Bone marrow (tissue), 2 donors: ENCODE measurements at regions not wholly inside any gene's neighbourhood (a gene's known extent, or its start where the extent isn't known, plus 50 kb on each side); places are given as distances from the start of the nearest gene placed in this dataset.

ENCODE experiments used
- DNase-seq, 2 donors: peaks; one replicate each; lab custom pipeline; 2025; lab: John Stamatoyannopoulos, UW

DNA sequence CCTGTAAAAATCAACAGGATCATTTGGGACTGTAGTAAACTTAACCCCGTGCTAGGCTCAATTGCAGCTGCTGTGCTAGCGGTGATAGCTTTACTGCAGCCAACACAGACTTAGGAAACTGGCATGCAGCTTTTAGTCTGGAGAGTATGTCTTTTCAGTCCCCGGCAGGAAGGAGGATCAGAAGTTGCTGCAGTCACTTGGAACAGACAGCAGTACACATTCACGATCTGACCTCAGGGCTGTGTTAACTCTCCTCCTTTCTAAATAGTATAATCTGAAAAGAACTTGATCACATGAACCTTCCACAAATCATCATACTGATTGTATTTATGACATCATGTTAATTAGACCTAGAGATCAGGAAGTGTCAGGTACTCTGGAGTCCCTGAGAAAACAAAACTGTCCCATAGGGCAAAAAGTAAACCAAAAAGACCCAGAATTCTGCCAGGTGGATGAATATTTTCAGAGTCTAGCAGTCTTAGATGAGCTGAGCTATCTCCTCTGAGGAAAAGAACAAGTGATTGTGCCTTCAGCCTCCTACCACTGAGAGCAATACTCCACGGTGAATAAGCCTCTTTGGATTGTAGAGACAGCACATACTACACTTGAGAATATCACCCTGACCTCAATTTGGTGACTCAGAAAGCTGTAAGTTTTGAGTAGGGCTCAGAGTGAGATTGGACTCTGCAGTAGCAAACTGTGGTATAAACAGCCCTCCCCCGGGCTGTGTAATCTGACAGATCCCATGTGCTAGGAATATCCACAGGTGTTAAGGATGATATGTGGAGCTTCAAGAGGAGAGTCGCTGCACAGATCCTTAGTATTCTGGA, 181.0 kb upstream of the GPR12 start:
- DNase-seq: no peak

DNA sequence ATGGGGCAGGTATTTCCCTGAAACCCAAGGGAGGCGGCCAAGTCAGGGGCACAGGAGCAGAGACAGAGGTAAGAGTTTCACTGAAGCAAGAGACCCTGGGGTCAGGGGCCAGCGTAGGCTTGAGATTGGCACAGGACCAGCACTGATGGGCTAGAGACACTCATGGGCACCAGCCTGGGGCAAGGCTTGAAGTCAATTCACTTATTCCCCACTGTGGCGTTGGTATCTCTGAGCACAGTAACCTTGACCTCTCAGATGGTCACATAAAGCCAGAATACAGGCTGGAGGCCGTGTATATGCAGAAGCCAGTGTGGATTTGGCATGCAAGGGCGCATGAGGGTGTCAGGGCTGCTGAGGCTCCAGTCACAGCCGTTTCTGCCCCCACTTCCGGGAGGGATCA, 173.5 kb upstream of the GPR12 start:
- DNase-seq: no peak

DNA sequence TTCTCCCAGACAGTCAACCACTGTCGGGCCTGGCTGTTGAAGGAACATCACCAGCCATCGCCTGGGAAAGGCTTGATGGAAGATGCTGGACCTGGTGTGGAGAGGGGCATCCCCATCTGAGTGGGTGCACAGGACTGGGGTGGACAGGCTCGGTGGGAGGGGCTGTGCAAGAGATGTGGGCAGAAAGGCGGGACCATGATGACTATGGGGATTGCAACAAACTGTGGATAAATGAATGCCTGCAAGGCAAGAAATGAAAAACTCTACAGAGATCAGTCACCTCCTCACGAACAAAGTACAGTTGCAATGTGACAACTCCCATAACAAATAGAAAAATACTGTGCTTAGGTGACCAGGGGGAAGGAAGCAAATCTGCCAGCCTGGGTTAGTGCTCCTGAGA, 171.9 kb upstream of the GPR12 start:
- no peak for DNase-seq

DNA sequence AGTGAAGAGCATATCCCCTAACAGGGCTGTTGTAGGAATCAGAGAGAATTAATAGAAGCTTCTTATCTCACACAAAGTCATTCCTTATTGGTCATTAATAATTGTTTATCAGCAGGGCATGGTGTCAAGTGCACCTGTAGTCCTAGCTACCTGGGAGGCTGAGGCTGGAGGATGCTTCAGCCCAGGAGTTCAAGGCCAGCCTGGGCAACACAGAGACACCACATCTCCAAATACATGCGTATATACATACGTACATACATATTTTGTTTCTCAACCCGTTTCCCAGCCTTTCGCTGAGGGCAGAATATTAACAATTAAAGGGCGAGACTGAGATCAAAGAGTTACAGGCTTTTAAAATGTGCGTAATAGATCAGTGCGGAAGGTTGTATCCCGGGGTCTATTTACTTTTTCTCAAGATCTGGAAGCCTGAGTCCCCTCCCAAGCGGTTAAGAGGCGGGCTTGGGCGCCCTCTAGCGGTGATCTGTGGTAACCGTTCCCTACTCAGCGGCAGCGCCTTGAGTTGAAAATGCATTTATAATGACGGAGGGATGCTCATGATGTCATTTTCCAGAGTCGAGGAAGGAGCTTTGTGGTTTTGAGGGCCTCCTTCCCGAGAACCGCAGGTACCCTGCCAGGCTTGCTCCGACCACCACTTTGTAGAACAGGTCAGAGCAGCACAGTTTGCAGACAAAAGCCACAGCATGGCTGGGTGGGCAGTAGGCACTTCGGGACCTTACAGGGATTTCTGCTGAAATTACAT, 169.6 kb upstream of the GPR12 start:
- peak; percentile 2 to 12 for DNase-seq

DNA sequence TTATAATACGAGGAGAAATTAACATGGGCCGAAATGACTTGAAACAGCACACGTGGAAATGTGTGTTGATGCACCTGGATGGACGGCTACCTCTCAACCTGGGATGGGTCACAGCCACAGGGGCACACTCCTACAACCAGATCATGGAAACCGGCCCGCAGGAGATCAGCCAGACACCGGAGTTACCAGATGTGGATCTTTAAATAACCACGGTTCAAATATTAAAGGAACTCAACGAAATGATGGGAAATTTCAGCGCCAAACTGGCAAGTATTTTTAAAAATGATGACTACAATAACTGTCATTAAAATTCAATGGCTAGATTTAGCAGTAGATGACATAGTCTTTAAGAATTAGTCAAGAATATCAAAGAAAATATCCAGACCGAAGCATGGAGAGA, 166.9 kb upstream of the GPR12 start:
- DNase-seq: no peak

DNA sequence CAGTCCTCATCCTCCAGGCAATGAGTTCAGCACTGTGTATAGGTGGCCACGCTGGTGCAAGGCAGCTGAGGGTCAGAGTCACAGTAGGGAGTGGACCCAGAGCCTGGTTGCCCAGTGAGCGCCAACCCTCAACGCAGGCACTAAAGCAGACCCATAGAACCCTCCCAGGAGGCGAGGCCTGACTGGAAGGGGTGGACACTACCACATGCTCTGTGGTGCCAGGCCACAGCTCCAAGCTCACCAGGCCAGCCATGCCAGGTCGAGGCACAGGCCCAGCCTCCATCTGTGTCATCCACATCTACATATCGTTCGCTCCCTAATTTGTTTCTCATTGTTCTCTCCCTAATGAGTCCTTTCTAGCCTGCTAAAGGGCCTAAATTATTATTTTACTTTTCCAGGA, 165.8 kb upstream of the GPR12 start:
- no peak for DNase-seq

DNA sequence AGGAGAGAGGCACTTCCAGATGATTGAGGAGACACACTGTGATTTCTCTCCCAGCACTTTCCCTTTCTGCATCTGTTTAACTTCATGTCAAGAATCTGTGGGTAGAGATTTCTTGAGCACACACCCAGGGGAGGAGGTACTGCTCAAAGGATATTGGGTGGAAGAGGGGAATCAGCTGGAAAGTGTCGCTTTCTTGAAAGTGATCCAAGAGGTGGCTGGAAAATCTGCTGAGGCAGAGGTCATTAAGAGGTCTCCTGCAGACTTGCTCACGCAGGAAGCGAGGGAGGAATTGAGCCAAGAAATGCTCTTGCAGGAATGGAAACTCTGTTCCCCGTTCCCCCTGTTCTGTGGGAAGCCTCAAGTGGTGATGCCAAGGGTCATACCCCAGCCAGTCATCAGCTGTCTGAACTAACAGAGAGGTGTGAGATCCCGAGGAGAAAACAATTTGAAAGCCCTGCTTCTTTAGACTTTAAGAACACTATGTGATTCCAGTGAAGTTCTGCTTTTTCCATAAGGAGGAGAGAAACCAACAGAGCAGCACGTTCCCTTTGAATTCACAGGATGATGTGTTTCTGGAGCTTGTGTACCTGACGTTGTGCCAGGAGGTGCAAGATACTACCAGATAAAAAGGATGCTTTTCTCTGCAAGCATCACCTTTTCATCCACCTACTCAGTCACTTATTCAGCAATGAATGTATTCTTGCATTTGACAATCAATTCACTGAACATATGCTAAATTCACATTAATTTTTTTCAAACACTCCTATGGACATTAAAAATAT, 163.4 kb upstream of the GPR12 start:
- DNase-seq: no peak

DNA sequence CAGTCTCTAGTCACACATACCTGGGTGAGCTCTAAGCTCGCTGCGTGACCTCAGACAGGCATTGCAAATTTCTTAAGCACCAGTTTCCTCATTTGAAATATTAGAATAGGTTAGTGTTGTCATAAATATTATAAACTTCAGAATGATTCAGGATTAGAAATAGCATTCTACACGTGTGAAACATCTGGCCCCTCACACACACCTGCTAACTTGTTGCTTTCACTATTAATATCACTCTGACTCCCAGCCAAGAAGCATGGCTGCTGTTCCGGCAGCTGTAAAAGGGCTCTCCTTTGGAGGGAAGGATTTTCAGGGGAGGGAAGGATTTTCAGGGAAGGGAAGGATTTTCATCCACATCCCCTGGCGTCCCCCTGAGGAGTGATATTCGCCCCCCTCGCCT, 161.3 kb upstream of the GPR12 start:
- no peak for DNase-seq

DNA sequence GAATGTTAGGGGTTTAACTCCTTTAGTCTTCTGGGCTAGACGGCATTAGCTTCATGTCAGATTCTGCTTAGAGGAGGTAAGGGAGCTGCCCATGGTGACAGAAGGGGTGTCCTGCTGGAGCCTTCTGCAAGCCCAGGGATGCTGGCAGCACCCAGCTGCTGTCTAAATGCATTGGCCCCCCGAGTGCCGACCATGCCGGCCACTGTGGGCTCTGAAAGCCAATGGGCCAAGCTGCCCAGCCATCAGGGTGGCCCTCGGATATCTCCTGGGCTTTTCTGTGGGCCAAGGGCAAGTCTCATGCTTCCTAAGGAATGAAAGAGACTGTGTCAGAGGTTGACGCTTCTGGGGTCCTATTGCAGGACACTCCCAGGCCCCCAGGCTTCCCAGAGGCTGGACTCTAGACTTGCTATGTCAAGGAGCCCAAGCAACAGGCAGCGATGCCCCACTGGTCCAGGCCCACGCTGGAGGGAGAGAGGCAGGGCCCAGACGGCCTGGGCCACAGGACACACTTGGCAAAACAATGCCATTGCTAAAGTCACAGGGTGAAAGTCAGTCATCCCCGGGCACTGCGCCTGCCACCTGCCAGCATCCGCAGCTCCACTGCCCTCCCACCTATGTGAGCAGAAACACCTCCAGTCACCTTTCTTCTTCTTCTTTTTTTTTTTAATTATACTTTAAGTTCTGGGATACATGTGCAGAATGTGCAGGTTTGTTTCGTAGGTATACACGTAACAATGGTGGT, 160.2 kb upstream of the GPR12 start:
- DNase-seq: no peak

DNA sequence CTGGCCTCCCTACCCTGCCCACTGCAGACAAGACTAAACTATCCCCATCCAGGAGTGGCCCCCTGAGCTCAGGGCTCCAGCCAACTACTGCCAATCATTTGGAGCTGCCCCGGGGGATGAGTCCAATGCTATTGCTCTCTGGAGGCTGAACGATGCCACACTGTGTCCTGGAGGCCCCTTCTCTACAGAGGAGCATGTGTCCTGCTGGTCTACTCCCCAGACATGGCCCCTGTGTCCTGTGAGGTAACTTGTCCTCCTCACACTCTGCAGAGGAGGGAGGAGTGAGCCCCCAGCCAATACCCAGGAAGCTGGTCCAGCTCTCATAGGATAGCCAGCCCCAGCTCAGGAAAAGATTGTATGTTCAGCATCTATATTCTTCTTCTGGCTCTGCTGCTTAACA, 159.1 kb upstream of the GPR12 start:
- no peak for DNase-seq

DNA sequence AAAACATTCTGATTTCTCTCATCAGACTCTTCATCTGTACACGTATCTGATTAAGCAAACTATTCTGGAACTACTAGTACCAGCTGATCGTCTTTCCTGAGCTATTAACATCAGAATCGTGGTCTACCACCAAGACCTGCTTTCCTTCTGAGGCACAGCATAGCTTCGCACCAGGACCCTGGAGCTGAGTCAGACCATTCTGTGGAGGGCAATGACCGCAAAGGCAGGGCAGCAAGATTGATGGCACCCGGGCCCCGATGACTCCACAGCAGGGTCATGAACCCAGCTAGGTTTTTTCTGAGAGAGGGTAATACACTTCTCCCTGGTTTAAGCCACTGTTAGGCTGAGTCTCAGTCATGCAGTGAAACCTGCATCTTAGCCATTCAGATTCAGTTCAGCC, 158.7 kb upstream of the GPR12 start:
- DNase-seq: no peak

DNA sequence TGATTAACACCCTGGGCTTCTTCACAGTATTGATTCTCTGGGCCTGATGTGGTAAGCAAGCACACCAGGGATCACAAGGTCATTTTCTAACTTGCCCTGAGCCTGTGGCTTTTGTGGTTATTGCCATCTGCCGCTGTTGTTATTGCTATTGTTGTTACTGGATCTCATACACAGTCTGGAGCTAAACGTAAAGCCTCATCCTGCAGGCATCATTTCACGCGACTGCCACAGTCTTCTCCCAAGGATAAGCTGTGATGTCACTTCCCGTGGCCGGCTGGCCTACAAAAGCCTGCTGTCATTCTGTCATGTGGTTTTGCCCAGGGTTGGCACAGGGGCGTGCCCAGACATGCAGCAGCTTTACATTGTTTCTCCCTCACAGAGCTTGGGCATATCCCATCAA, 154.0 kb upstream of the GPR12 start:
- DNase-seq: no peak

DNA sequence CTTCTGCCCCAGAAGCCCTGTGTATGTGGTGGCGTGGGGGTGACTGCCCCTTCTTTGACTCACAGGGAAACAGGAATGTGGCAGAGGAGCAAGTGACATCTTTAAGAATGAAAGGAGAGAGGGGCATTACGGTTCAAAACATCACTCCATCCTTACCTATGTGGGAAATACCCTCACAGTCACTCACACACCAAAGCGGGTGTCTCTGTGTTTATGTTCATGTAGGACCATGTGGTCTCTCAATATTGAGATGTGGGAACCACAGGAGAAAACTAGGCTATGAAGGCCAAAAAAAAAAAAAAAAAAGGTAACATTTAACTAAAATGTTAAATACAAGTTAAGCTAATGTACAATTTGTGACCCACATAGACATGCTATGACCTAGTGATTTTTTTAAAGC, 153.6 kb upstream of the GPR12 start:
- DNase-seq: no peak

DNA sequence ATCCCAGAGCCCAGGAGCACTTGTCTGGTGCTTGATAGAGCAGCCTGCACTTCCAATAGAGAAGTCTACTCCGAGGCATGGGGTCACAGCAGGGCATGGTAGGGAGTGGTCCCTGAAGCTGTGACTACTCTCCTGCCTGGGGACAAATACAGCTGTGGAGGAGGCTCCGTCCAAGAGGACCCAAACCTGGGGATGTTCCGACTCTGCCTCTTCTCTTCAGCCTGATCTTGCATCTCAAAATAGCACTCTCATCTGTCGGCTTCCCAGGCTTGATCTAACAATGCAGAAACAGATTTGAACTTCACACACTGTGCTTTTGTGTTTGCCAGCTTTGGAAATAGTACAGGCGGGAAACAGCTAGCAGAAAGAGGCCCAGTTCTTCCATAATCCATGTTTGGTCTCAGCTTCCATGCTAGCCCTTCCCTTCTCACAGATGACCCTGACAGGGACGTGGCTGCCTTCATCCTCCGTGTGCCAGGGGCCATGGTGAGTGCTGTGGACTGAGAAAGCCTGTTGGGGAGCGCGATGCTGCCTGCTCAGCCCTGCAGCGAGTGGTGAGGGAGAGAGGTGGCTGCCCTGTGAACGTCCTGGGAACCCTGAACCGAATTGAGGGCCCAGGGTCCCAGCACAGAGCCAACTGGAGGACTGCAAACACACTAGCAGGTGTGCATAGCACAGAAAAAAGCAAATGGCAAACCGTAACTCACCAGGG, 150.3 kb upstream of the GPR12 start:
- DNase-seq: no peak

DNA sequence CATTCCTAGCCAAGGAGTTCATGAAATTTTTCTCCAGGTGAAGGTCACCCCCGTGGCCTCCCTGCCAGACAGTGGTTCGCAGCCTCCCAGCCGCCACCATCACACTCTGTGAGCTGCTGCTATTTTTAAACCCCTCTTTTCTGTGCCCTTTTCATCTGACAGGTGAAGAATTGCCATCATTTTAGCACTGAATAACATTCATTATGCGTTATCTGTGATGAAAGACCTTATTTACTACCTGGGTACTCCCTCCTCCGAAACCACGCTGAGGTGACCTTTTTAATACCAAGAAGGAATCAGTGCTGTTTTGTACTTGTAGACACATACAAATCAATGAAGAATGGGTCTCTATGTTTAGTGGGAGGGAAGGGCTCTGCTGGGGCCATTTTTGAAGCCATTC, 148.9 kb upstream of the GPR12 start:
- no peak for DNase-seq

DNA sequence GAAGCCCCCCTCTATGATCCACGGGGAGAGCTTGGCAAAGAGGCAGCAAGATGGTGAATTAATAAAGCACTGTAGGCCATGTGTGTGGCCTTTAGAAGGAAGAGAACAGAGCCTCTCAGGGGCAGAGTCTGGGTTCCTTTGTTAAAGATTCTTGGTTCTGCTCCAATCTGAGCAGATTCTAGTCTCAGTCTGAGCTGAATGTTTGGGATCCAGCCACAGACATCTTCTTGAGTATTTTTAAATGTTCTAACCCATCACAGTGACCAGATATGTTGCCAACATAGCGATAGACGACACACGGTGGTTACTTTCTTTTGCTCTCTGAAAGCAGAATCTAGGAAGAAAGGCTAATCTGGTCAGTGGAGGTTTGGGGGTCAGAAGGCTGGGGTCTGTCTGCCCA, 147.5 kb upstream of the GPR12 start:
- no peak for DNase-seq

DNA sequence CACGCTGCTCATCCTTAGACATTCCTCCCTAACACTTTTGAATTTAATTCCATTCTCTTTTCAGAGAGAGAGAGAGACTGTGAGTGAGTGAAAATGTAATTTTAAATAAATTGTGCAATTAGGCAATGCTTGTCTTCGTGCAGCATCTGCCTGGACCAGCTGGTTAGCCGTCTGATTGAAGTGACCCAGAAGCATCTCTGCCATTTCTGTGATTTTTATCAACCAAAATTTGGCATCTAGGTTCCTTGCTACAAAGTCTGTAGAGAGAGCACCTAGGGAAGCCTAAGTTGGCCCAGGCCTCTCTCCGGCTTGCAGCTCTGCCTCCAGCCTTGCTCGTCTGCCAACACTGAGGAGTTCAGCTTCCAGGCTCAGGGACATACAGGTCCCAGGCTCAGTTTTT, 138.6 kb upstream of the GPR12 start:
- no peak for DNase-seq

DNA sequence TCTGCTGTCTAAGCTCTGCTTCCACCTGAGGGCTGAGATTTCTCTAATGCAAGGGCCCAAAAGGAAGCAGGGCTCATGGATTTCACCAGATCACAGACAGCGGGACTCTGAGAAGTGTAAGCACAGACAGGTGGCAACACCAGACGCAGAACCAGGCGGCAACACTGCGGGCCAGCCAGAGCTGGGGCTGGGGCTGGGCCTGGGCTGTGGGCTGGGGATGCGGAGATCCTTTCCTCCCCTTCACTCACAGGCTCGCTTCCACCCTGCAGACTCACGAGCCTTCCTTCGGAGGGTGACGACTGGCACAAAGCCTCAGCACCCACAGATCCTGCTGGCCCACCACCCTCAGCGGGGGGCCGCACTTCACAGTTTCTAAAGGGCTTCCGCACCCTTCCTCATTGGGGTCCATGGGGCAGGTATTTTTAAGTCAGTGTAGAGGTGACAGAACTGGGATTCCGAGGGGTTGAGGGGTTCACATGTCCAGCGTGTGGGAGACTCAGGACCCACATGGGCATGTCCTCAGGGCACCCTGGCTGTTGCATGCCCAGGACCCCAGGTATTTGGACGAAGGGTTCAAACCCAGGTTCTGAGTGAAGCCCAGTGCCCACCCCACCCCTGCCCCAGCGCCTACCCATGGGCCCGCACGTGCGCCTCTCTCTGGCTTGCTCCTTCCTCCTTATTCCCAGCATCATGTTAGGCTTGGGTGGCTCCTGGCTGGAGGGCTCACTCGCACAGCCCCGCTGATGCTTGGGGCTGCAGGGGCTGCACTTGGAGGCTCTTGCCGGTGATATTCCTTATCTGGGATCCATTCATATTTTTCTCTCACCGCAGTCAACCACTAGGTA, 137.3 kb upstream of the GPR12 start:
- DNase-seq: no peak

DNA sequence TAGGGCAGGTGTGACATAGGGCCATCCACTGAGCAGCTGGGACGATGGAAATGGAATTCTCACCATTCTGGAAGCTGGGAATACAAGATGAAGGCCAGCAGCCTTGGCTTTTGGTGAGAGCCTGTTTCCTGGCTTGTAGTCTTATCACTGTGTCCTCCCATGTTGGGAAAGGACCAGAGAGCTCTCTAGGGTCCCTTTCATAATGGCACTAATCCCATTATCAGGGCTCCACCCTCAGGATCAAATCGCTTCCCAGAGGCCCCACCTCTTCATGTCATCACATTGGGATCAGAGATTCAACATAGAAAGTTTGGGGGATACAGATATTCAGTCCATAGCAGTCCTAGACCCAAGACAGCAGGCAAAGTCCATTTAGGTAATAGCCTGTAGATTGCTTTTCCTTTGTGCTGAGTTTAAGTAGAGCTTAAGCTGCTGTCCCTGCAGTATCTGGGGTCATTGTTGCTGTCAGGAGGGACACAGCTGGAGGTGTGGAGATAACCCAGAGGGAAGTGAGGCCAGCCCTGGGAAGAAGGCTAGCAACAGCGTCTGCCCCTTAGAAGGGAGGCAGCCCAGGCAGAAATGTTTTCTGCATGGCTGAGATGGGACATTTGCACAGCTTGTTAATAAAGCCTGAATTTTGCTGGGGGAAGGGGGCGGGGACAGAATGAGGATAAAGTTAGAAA, 136.5 kb upstream of the GPR12 start:
- DNase-seq: no peak
